ENCODE measurements at regions not wholly inside any gene's neighbourhood (a gene's known extent, or its start where the extent isn't known, plus 50 kb on each side); places are given as distances from the start of the nearest gene placed in this dataset.
"Not testable (repeated sequence)": the region's sequence is repeated elsewhere in the genome, so short reads cannot be mapped to it uniquely, and the experiment has no call there.

DNA sequence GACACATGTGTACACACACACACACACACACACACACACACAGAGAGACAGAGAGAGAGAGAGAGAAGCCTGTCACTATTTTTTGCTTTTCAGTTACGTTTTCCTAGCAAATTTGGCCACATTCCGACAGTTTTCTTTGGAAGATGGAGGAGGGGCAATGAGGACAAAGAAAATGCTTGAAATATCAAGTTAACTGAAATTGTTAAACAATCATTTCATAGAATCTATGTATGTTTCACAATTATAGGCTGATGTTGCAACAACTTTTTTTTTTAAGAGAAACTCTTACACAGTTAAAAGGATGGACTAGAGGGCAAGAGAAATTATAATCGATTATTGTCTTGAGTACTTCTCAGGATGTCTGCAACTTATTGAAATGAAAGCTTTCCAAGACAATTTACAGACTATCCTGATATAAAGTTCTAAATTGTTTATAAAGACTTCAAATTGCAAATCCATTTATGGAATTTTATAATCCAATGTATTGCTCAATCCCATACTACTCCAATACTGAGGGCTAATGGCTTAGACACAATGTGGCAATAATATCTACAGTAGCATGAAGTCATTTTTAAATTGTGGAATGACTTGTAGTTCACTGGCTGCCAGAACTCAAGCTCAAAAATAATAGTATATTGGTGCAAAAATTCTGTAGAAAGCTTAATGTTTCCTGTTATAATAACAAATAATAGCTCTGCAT lies 647.0 kb upstream of the PCDH7 start:
- TF ChIP-seq, protein P1, sequence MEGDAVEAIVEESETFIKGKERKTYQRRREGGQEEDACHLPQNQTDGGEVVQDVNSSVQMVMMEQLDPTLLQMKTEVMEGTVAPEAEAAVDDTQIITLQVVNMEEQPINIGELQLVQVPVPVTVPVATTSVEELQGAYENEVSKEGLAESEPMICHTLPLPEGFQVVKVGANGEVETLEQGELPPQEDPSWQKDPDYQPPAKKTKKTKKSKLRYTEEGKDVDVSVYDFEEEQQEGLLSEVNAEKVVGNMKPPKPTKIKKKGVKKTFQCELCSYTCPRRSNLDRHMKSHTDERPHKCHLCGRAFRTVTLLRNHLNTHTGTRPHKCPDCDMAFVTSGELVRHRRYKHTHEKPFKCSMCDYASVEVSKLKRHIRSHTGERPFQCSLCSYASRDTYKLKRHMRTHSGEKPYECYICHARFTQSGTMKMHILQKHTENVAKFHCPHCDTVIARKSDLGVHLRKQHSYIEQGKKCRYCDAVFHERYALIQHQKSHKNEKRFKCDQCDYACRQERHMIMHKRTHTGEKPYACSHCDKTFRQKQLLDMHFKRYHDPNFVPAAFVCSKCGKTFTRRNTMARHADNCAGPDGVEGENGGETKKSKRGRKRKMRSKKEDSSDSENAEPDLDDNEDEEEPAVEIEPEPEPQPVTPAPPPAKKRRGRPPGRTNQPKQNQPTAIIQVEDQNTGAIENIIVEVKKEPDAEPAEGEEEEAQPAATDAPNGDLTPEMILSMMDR (IDR thresholded peaks at IDR 0.05; ENCODE audit: low read depth, low read length): no peak
- in situ Hi-C loops (cut with HindIII; ENCODE audit: low sequenced_read_pairs): no loop called here
- no peak for DNase-seq (ENCODE audit: low read depth, low spot score)
- no peak overlapping the region for H3K4me3 ChIP-seq (ENCODE audit: low read depth, low read length)

DNA sequence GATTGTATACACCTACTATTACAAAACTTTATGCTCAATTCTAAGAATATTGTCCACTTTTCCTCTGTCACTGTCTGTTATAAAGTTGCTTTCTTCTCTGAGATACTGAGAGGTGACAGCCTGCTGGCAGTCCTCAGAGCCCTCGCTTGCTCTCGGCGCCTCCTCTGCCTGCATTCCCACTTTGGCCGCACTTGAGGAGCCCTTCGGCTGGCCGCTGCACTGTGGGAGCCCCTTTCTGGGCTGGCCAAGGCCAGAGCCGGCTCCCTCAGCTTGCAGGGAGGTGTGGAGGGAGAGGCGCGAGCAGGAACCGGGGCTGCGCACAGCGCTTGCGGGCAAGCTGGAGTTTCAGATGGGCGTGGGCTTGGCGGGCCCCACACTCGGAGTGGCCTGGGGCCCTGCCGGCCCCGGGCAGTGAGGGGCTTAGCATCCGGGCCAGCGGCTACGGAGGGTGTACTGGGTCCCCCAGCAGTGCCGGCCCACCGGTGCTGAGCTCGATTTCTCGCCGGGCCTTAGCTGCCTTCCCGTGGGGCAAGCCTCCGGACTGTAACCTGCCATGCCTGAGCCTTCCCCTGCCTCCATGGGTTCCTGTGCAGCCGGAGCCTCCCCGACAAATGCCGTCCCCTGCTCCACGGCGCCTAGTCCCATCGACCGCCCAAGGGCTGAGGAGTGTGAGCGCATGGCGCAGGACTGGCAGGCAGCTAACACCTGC lies 627.6 kb upstream of the PCDH7 start:
- in situ Hi-C loops (cut with HindIII; ENCODE audit: low sequenced_read_pairs); DNase-seq (ENCODE audit: low read depth, low spot score); H3K4me3 ChIP-seq (ENCODE audit: low read depth, low read length): not testable (repeated sequence)

DNA sequence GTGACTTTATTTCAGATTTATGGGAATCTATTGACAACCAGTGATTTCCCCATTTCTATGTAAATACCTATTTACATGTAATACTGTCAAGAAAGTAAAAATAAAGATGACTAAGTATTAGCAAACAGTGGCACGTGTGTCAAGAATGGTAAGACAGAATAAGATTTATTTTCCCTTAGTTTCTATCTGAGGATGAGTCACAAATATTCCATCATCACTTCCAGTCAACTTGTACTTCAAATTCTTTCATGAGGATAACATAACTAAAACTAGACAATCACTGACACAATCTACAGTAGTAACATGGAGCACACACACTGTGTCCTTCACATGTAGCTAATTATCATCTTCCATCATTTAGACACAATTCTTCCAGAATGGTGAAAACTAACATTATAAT lies 625.3 kb upstream of the PCDH7 start:
- TF ChIP-seq, protein P1 (IDR thresholded peaks at IDR 0.05; ENCODE audit: low read depth, low read length): no peak
- in situ Hi-C loops (cut with HindIII; ENCODE audit: low sequenced_read_pairs): no loop called here
- DNase-seq (ENCODE audit: low read depth, low spot score): no peak
- H3K4me3 ChIP-seq (ENCODE audit: low read depth, low read length): no peak overlapping the region

DNA sequence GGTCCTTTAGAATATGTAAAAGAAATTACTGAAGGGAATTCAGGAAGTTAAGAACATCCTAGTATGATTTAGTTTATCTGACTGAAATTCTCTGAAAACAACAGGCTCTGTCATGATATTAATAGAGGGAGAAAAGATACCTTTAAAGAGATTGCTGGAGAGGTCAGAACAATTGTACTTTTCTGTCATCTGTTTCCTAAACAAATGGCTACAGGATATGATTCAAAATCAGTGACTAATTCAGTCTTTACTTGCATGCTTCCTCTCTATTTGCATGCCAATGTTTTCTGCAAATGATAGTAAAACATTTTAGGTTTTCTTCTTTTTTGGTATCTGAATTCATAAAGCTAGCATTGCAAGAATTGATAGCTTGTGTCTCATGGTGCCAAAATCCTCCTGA lies 616.7 kb upstream of the PCDH7 start:
- TF ChIP-seq, protein P1 (IDR thresholded peaks at IDR 0.05; ENCODE audit: low read depth, low read length): no peak
- H3K4me3 ChIP-seq (ENCODE audit: low read depth, low read length): no peak overlapping the region
- peak; percentile 26 for DNase-seq (ENCODE audit: low read depth, low spot score)
- in situ Hi-C loops (cut with HindIII; ENCODE audit: low sequenced_read_pairs): no loop called here

DNA sequence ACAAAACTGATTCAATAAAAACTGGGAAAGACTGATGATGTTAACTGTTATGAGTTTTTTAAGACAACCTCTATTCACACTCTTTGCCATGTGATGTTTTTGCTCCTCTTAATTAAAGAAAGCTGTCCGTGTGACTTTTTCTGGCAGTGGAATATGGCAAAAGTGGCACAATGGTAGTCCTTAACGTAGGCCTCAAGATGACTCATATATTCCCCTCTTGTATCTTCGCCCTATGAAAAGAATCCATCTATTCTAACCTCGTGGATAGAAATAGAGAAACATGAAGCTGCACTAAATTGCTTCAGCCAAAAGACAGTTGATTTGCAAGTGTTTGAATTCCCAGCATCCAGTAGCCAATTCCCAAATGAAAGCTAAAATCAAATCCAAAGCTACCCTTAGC lies 603.8 kb upstream of the PCDH7 start:
- no peak for DNase-seq (ENCODE audit: low read depth, low spot score)
- TF ChIP-seq, protein P1 (IDR thresholded peaks at IDR 0.05; ENCODE audit: low read depth, low read length): no peak
- H3K4me3 ChIP-seq (ENCODE audit: low read depth, low read length): no peak overlapping the region
- in situ Hi-C loops (cut with HindIII; ENCODE audit: low sequenced_read_pairs): no loop called here

DNA sequence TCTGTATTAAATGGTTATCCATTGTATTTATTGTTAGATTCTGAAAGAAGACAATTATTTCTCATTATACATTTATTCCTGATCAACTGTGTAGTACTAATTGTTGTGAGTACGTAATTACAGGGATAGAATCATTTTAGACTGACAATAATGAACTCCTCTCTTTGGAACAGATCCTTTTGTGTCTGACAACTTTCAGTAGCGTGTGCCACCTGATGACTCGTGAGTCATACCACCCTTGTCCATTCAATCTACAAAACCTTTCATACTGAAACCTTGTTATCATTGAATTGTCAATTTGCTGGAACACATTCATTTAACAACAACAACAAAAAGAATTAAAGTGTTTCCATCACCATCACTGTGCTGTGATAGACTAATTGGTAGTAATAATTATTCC lies 602.7 kb upstream of the PCDH7 start:
- in situ Hi-C loops (cut with HindIII; ENCODE audit: low sequenced_read_pairs): no loop called here
- TF ChIP-seq, protein P1 (IDR thresholded peaks at IDR 0.05; ENCODE audit: low read depth, low read length): no peak
- no peak for DNase-seq (ENCODE audit: low read depth, low spot score)
- H3K4me3 ChIP-seq (ENCODE audit: low read depth, low read length): no peak overlapping the region

DNA sequence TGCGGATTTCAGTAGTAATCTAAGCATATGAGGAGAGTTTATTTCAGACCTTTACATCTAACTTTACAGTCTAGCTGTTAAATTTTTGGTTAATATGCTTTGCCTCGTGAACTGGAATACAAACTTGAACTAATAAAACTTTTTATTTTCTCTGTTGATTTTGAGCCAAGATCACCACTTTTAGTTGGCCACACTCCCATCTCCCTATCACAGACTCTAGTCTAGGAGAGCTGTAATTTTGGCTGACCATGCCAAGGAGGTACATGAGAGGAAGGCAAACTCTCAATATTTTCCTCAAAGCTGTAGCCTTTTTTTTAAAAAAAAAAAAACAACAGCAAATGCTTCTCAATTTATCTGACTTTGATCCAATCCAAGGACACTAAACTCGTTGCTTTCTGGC lies 597.5 kb upstream of the PCDH7 start:
- TF ChIP-seq, protein P1 (IDR thresholded peaks at IDR 0.05; ENCODE audit: low read depth, low read length): no peak
- in situ Hi-C loops (cut with HindIII; ENCODE audit: low sequenced_read_pairs): no loop called here
- no peak for DNase-seq (ENCODE audit: low read depth, low spot score)
- no peak overlapping the region for H3K4me3 ChIP-seq (ENCODE audit: low read depth, low read length)

DNA sequence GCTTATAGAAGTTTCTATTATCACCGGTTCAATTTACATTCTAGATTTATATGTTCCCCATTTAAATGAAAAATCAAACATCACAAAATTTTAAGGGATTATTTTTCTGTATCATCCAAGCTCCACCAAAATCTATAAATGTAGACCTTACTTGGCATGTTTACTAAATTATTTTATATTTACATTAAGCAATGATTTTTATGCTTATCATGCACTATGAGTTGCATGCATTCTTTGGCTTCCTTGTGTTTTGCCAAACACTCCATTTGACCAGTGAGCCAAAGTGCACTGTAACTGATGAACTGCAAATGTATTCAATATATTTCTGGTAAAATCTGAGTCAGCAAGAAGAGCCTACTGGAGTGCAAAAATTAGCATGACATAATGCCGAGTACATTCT lies 595.5 kb upstream of the PCDH7 start:
- H3K4me3 ChIP-seq (ENCODE audit: low read depth, low read length); DNase-seq (ENCODE audit: low read depth, low spot score); in situ Hi-C loops (cut with HindIII; ENCODE audit: low sequenced_read_pairs): not testable (repeated sequence)

Measured in astrocyte of the spinal cord (primary cell).